ENCODE measurements at regions not wholly inside any gene's neighbourhood (a gene's known extent, or its start where the extent isn't known, plus 50 kb on each side); places are given as distances from the start of the nearest gene placed in this dataset.

GRCh38 chrX:145673841-145674240, 143.8 kb upstream of the SLITRK2 start:
- H3K9me3 Mint-ChIP-seq (ENCODE audit: unreplicated experiment): no peaks in the 10 kb centered on the region
- H3K27ac Mint-ChIP-seq (ENCODE audit: unreplicated experiment): no peak overlapping the region
- H3K36me3 Mint-ChIP-seq (ENCODE audit: unreplicated experiment): no peaks in the 10 kb centered on the region
- H3K4me1 Mint-ChIP-seq (ENCODE audit: low read depth, unreplicated experiment): no peaks in the 10 kb centered on the region
- H3K4me3 Mint-ChIP-seq (ENCODE audit: unreplicated experiment): no peak overlapping the region
- DNase-seq: no peak
- H3K27me3 Mint-ChIP-seq (ENCODE audit: unreplicated experiment): no peaks in the 10 kb centered on the region
- TF ChIP-seq CTCF (IDR thresholded peaks at IDR 0.05; ENCODE audit: partially characterized antibody, unreplicated experiment): no peak

GRCh38 chrX:145677109-145677817, 140.4 kb upstream of the SLITRK2 start:
- Mint-ChIP-seq H3K4me1 (ENCODE audit: low read depth, unreplicated experiment) (peaks cover 2% of the 10 kb centered on the region), H3K27ac (ENCODE audit: unreplicated experiment) (no peak overlapping the region), H3K36me3 (ENCODE audit: unreplicated experiment) (no peaks in the 10 kb centered on the region), H3K27me3 (ENCODE audit: unreplicated experiment) (no peaks in the 10 kb centered on the region), H3K9me3 (ENCODE audit: unreplicated experiment) (no peaks in the 10 kb centered on the region), H3K4me3 (ENCODE audit: unreplicated experiment) (no peak overlapping the region)
- DNase-seq: no peak
- TF ChIP-seq CTCF (IDR thresholded peaks at IDR 0.05; ENCODE audit: partially characterized antibody, unreplicated experiment): no peak

- H3K4me3 Mint-ChIP-seq (ENCODE audit: unreplicated experiment): no peak overlapping the region
- no peaks in the 10 kb centered on the region for H3K36me3 Mint-ChIP-seq (ENCODE audit: unreplicated experiment)
- H3K27me3 Mint-ChIP-seq (ENCODE audit: unreplicated experiment): no peaks in the 10 kb centered on the region
- DNase-seq: no peak
- no peaks in the 10 kb centered on the region for H3K9me3 Mint-ChIP-seq (ENCODE audit: unreplicated experiment)
- peaks cover 5% of the 10 kb centered on the region for H3K4me1 Mint-ChIP-seq (ENCODE audit: low read depth, unreplicated experiment)
- H3K27ac Mint-ChIP-seq (ENCODE audit: unreplicated experiment): no peak overlapping the region
- no peak for TF ChIP-seq CTCF (IDR thresholded peaks at IDR 0.05; ENCODE audit: partially characterized antibody, unreplicated experiment)
These were observed 134.9 kb upstream of the SLITRK2 start for GRCh38 chrX:145682518-145683298.

- Mint-ChIP-seq H3K9me3 (ENCODE audit: unreplicated experiment) (no peaks in the 10 kb centered on the region), H3K4me1 (ENCODE audit: low read depth, unreplicated experiment) (peaks cover 2% of the 10 kb centered on the region), H3K36me3 (ENCODE audit: unreplicated experiment) (no peaks in the 10 kb centered on the region), H3K4me3 (ENCODE audit: unreplicated experiment) (no peak overlapping the region), H3K27me3 (ENCODE audit: unreplicated experiment) (no peaks in the 10 kb centered on the region), H3K27ac (ENCODE audit: unreplicated experiment) (no peak overlapping the region)
- no peak for DNase-seq
- TF ChIP-seq CTCF (IDR thresholded peaks at IDR 0.05; ENCODE audit: partially characterized antibody, unreplicated experiment): no peak
These were observed 130.5 kb upstream of the SLITRK2 start for GRCh38 chrX:145687146-145687545.

- Mint-ChIP-seq H3K36me3 (ENCODE audit: unreplicated experiment) (no peaks in the 10 kb centered on the region), H3K4me1 (ENCODE audit: low read depth, unreplicated experiment) (peaks cover 5% of the 10 kb centered on the region), H3K27me3 (ENCODE audit: unreplicated experiment) (no peaks in the 10 kb centered on the region), H3K27ac (ENCODE audit: unreplicated experiment) (no peak overlapping the region), H3K9me3 (ENCODE audit: unreplicated experiment) (no peaks in the 10 kb centered on the region), H3K4me3 (ENCODE audit: unreplicated experiment) (no peak overlapping the region)
- no peak for TF ChIP-seq CTCF (IDR thresholded peaks at IDR 0.05; ENCODE audit: partially characterized antibody, unreplicated experiment)
- no peak for DNase-seq
These were observed 129.9 kb upstream of the SLITRK2 start for GRCh38 chrX:145687707-145688106.
